Spinal cord (tissue), 9 donors: ENCODE measurements at regions not wholly inside any gene's neighbourhood (a gene's known extent, or its start where the extent isn't known, plus 50 kb on each side); places are given as distances from the start of the nearest gene placed in this dataset.
A peak's percentile ranks its signal among the peaks of the same experiment; 100 is the strongest.

Source experiments
- DNase-seq, 6 donors: peaks; one replicate each; pipeline versions ENCODE4 v3.0.0 to v3.0.0-alpha.2; 2013 to 2015; ENCODE audit warnings: low spot score in 6 of 6, low read depth in 4 of 6
- H3K27ac ChIP-seq: one replicate; pipeline ENCODE4 v1.5.1; 2013; ENCODE audit warnings: low read depth, low read length, control low read depth
- H3K27me3 ChIP-seq: one replicate; pipeline ENCODE4 v1.6.1; 2013; ENCODE audit warnings: low read length; ENCODE audit not compliant: control insufficient read depth, insufficient read depth
- H3K36me3 ChIP-seq: one replicate; pipeline ENCODE4 v1.6.1; 2013; ENCODE audit warnings: low read length; ENCODE audit not compliant: control insufficient read depth, insufficient read depth
- H3K4me1 ChIP-seq: one replicate; pipeline ENCODE4 v1.6.1; 2013; ENCODE audit warnings: low read length; ENCODE audit not compliant: control insufficient read depth, insufficient read depth
- H3K4me3 ChIP-seq: one replicate; pipeline ENCODE4 v1.5.1; 2013; ENCODE audit warnings: low read depth, low read length, control low read depth
- H3K9me3 ChIP-seq: one replicate; pipeline ENCODE4 v1.6.1; 2013; ENCODE audit warnings: low read length; ENCODE audit not compliant: control insufficient read depth, insufficient read depth
- WGBS: methylation state at CpG from one replicate; pipeline ENCODE4 v1.1.5; 2013; ENCODE audit warnings: missing lambda C conversion rate; ENCODE audit not compliant: insufficient coverage; 5-methylcytosine and 5-hydroxymethylcytosine counted together
- donor health status: healthy.

DNA sequence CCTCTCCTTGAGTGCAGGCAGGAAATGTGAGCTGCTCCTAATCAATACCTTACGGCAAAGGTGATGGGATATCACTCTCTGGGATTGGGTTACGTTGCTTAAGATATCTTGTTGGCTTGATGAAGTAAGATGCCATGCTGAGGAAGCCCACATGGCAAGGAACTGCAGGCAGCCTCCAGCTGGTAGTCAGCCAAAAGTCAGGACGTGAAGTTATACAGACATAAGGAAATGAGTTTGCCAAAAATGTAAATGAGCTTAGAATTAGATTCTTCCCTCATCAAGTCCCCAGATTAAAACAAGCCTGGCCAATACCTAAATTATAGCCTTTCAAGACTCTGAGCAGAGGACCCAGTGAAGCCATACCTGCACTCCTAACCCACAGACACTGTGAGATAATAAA is 155.0 kb downstream of the QDPR start:
- peaks cover 1% of the 10 kb centered on the region for H3K9me3 ChIP-seq
- H3K27ac ChIP-seq = no peak overlapping the region
- H3K4me3 ChIP-seq = no peak overlapping the region
- peak in 1 of 6 donors; percentile 92 for DNase-seq
- 84% methylated on average over 2 of the region's 3 CpGs for WGBS
- no peaks in the 10 kb centered on the region for H3K27me3 ChIP-seq
- H3K4me1 ChIP-seq = no peaks in the 10 kb centered on the region
- H3K36me3 ChIP-seq = no peaks in the 10 kb centered on the region

DNA sequence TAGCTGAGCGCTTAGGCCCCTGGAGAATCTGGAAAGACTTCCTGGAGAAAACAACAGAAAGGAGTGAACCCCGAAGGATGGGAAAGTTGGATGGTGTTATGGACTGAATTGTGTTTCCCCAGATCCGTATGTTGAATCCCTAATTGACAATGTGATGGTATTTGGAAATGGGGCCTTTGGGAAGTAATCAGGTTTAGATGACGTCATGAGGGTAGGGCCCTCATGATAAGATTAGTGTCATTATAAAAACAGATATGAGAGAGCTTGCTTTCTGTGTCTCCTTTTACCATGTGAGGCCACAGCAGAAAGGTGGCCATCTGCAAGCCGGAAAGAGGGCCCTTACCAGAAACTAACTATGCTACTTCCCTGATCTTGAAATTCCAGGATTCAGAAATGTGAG is 159.5 kb downstream of the QDPR start:
- no peak for DNase-seq
- Histone ChIP-seq H3K4me1 (no peaks in the 10 kb centered on the region), H3K27me3 (no peaks in the 10 kb centered on the region), H3K36me3 (no peaks in the 10 kb centered on the region), H3K9me3 (peaks cover 1% of the 10 kb centered on the region), H3K4me3 (no peak overlapping the region), H3K27ac (no peak overlapping the region)
- WGBS = 90% methylated on average over 5 of the region's 5 CpGs

DNA sequence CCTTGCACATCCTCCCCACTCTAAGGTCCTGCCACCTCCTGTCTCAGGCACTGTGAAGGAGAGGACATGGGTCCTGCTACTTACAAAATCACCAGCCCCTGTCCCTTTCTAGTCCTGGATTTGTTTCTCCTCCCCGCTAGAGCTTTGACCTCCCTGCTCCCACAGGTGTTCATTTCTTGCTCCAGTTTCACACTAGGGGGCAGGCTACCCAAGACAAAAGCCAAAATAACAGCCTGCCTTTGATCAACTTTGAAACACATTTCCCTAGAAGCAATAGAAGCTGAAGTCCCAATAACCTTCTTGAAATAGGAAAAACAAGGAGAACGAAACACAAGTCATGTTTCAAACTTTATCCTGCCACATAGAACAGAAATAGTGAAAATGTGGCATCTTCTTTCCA is 164.4 kb downstream of the QDPR start:
- DNase-seq = peak in 1 of 6 donors; percentile 28
- 67% methylated on average over 1 of the region's 2 CpGs for WGBS
- no peaks in the 10 kb centered on the region for H3K36me3 ChIP-seq

DNA sequence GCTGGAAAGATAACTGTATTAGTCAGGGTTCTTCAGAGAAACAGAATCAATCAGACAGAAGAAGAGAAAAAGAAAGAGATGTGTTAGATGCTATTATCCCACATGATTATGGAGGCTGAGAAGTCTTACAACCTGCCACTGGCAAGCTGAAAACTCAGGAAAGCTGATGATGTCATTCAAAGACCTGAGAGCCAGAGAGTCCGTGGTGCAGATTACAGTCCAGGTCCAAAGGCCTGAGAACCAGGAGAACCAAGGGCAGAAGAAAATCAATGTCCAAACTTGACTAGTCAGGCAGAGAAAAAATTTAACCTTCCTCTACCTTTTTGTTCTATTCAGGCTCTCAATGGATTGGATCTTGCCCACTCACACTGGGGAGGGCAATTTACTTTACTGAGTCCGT is 172.5 kb downstream of the QDPR start:
- Histone ChIP-seq H3K36me3 (no peaks in the 10 kb centered on the region), H3K27ac (no peak overlapping the region), H3K4me1 (no peaks in the 10 kb centered on the region), H3K27me3 (no peaks in the 10 kb centered on the region), H3K9me3 (no peaks in the 10 kb centered on the region), H3K4me3 (no peak overlapping the region)
- whole genome bisulfite sequencing = 100% methylated on average over 1 of the region's 2 CpGs
- DNase-seq = no peak

More for the DNA sequence above, 164.4 kb downstream of the QDPR start:
- no peaks in the 10 kb centered on the region for H3K4me1 ChIP-seq
- no peaks in the 10 kb centered on the region for H3K9me3 ChIP-seq
- H3K4me3 ChIP-seq = no peak overlapping the region
- no peak overlapping the region for H3K27ac ChIP-seq
- no peaks in the 10 kb centered on the region for H3K27me3 ChIP-seq

DNA sequence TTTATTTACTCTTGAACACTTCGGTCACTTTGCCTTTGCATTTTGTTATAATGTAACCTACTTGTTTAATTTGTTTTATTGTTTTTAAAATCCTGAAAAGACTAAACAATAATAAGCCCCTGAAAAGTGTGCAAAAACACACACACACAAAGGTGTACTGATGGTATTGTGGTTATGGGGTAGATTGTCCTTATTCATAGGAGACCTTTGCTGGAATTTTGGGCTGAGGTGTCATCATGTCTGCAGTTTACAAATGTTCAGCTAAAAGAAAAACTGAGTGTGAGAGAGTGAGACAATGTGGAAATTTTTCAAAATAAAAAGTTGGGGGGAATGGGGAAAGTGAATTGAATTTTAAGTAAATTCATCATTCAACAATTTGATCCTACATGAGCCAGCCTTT is 174.9 kb downstream of the QDPR start:
- Histone ChIP-seq H3K27me3 (no peaks in the 10 kb centered on the region), H3K9me3 (no peaks in the 10 kb centered on the region), H3K4me3 (no peak overlapping the region), H3K4me1 (no peaks in the 10 kb centered on the region), H3K27ac (no peak overlapping the region), H3K36me3 (no peaks in the 10 kb centered on the region)
- WGBS = no CpG with 5 or more reads among the region's 1 CpG
- no peak for DNase-seq

DNA sequence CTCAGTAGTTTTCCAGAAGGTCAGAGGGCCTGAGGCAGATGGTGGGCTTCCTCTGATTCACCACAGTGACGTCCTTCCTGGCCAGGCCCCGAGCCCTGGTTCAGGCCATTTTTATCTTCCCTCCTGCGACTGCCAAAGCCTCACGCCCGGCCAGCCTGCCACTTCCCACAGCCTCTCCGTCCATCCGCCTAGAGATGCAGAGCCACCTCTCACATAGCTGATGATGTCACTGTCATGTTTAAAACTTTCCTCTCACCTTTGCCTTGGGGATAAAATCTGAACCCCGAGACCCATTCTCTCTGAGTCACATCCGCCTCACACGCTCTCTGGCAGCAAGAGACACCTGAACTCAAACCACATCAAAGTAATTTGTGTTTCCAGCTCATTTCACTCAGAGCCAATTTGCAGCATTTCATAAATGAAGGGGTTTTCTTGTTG is 175.3 kb downstream of the QDPR start:
- Histone ChIP-seq H3K36me3 (no peaks in the 10 kb centered on the region), H3K4me1 (no peaks in the 10 kb centered on the region), H3K9me3 (no peaks in the 10 kb centered on the region), H3K4me3 (no peak overlapping the region), H3K27me3 (no peaks in the 10 kb centered on the region), H3K27ac (no peak overlapping the region)
- peak in 1 of 6 donors; percentile 22 for DNase-seq
- 71% methylated on average over 9 of the region's 10 CpGs for WGBS

DNA sequence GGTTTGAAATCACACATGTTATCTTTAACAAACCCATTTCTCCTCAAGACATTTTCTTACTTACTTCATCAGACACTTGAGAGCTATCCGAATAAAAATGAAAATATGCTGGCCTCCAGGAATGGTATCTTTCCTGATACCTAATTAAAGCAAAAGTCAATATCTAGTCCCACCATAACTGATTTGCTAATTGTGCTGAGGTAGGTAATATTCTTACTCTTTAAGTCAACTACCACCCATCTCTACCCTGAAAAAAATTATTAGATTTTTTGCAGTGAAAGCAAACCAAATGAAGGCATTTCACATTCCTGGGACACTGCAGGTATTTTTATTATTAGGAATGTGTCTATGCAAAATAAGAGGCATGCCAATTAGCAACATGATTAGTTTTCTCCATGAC is 175.8 kb downstream of the QDPR start:
- Histone ChIP-seq H3K9me3 (no peaks in the 10 kb centered on the region), H3K4me3 (no peak overlapping the region), H3K36me3 (no peaks in the 10 kb centered on the region), H3K27me3 (no peaks in the 10 kb centered on the region), H3K27ac (no peak overlapping the region), H3K4me1 (no peaks in the 10 kb centered on the region)
- no CpG with 5 or more reads among the region's 1 CpG for WGBS
- DNase-seq = no peak

DNA sequence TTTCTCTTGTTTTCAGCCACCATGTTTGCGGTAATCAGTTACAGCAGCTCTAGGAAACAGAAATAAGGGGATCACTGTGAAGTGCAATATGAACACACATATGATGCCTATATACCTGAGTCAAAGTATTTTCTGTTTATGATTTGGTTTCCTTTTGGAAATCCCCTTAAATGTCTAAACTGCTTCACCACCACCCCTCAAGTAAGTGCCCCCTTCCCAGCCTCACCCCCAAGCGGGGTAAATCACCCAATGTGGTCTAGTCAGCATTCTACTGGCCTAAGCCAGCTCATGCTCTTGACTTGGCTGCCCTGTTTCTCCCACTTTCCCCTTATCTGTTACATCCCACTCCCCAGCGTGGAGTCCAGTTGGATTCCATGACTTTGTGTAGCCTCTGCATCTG is 176.5 kb downstream of the QDPR start:
- Histone ChIP-seq H3K27ac (no peak overlapping the region), H3K36me3 (no peaks in the 10 kb centered on the region), H3K27me3 (no peaks in the 10 kb centered on the region), H3K9me3 (no peaks in the 10 kb centered on the region), H3K4me3 (no peak overlapping the region), H3K4me1 (no peaks in the 10 kb centered on the region)
- 92% methylated on average over 2 of the region's 3 CpGs for WGBS
- no peak for DNase-seq

DNA sequence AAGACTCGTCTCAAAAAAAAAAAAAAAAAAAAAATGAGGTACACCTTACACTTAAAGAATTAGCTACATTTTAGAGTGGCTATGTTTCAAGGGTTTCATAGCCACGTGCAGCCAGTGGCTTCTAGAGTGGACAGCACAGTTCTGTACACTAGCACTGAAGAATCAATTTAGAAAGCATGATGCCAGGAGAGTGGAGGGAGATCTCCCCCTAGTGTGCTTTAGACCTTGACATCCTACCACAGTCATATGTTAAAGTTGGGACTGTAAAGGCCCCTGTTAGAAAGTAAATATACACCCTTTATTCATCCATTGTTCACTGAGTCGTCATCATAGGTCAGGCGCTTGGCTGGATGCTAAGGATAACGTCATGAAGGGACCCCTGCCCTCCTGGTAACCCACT is 179.4 kb downstream of the QDPR start:
- Histone ChIP-seq H3K4me1 (no peaks in the 10 kb centered on the region), H3K27ac (no peak overlapping the region), H3K36me3 (no peaks in the 10 kb centered on the region), H3K4me3 (no peak overlapping the region), H3K9me3 (no peaks in the 10 kb centered on the region), H3K27me3 (no peaks in the 10 kb centered on the region)
- no peak for DNase-seq
- 66% methylated on average over 3 of the region's 5 CpGs for WGBS

DNA sequence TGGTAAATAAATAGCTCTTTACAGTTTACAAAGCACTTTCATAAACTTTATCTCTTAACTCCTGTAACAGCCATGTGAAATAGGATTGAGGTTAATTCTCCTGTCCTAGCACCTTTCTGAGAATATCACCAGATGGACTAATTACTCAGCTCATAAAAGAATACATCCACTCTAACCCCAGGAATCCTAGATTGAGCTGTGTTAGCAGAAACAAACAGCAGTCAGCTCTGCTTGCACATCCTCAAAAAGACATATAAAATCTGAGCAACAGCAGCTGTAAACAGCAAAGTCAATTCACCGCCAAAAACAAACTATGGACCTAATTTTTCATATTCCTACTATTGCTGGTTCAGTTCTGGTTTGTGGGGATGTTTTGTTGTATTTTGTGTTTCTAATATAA is 182.8 kb downstream of the QDPR start:
- H3K4me1 ChIP-seq = no peaks in the 10 kb centered on the region
- no peaks in the 10 kb centered on the region for H3K9me3 ChIP-seq
- DNase-seq = peak in 1 of 6 donors; percentile 74
- H3K4me3 ChIP-seq = no peak overlapping the region
- H3K36me3 ChIP-seq = no peaks in the 10 kb centered on the region
- no peak overlapping the region for H3K27ac ChIP-seq
- H3K27me3 ChIP-seq = no peaks in the 10 kb centered on the region
- WGBS = no CpG with 5 or more reads among the region's 1 CpG
